GM23248 (cell line): ENCODE measurements at regions not wholly inside any gene's neighbourhood (a gene's known extent, or its start where the extent isn't known, plus 50 kb on each side); places are given as distances from the start of the nearest gene placed in this dataset.
A peak's percentile ranks its signal among the peaks of the same experiment; 100 is the strongest.

ENCODE experiments used
- DNase-seq: peaks from one replicate; pipeline ENCODE4 v3.0.0-alpha.2; 2015
- H2AFZ ChIP-seq: fragments of 200-600 bp; sonication (generic); 2 replicates; pipeline ENCODE4 v1.6.1; 2016; ENCODE audit warnings: antibody characterized with exemption
- H3F3A ChIP-seq: fragments of 200-600 bp; sonication (generic); 2 replicates; pipeline ENCODE4 v1.6.1; 2016; ENCODE audit warnings: mild to moderate bottlenecking, antibody characterized with exemption, mixed run types; ENCODE audit not compliant: insufficient read depth
- H3K27ac ChIP-seq: fragments of 200-600 bp; sonication (generic); 2 replicates; pipeline ENCODE4 v1.5.1; 2016; ENCODE audit warnings: mild to moderate bottlenecking
- H3K27me3 ChIP-seq: fragments of 200-600 bp; sonication (generic); replicated peaks from 2 replicates; pipeline ENCODE4 v1.6.1; 2016; ENCODE audit warnings: mild to moderate bottlenecking; ENCODE audit not compliant: insufficient read depth
- H3K36me3 ChIP-seq: fragments of 200-600 bp; sonication (generic); 2 replicates; pipeline ENCODE4 v1.6.1; 2016; ENCODE audit warnings: low read depth, mild to moderate bottlenecking
- H3K4me1 ChIP-seq: fragments of 200-600 bp; sonication (generic); 2 replicates; pipeline ENCODE4 v1.6.1; 2016; ENCODE audit warnings: mild to moderate bottlenecking; ENCODE audit not compliant: insufficient read depth
- H3K4me2 ChIP-seq: fragments of 200-600 bp; sonication (generic); one replicate; pipeline ENCODE4 v1.6.1; 2016; ENCODE audit warnings: mild to moderate bottlenecking; ENCODE audit not compliant: unreplicated experiment
- H3K4me3 ChIP-seq: fragments of 200-600 bp; sonication (generic); 2 replicates; pipeline ENCODE4 v1.5.1; 2016; ENCODE audit warnings: mild to moderate bottlenecking
- H3K79me2 ChIP-seq: fragments of 200-600 bp; sonication (generic); 2 replicates; pipeline ENCODE4 v1.6.1; 2016; ENCODE audit warnings: mild to moderate bottlenecking; ENCODE audit not compliant: insufficient read depth
- H3K9ac ChIP-seq: fragments of 200-600 bp; sonication (generic); 2 replicates; pipeline ENCODE4 v1.6.1; 2016; ENCODE audit warnings: mild to moderate bottlenecking
- H3K9me2 ChIP-seq: fragments of 200-600 bp; sonication (generic); 2 replicates; pipeline ENCODE4 v1.6.1; 2016; ENCODE audit warnings: mixed run types, mild to moderate bottlenecking, moderate library complexity; ENCODE audit not compliant: insufficient read depth
- H3K9me3 ChIP-seq: fragments of 200-600 bp; sonication (generic); one replicate; pipeline ENCODE4 v1.6.1; 2017; ENCODE audit warnings: low read depth
- H4K20me1 ChIP-seq: fragments of 200-600 bp; sonication (generic); 2 replicates; pipeline ENCODE4 v1.6.0; 2016; ENCODE audit not compliant: insufficient read depth
- EZH2 ChIP-seq: fragments of 200-600 bp; sonication (generic); IDR thresholded peaks from 2 replicates; pipeline ENCODE4 v1.6.1; 2018; ENCODE audit warnings: antibody characterized with exemption, mild to moderate bottlenecking; ENCODE audit not compliant: insufficient read depth, poor library complexity, severe bottlenecking
- EZH2phosphoT487 ChIP-seq: fragments of 200-600 bp; sonication (generic); IDR thresholded peaks from 2 replicates; pipeline ENCODE4 v1.6.1; 2018; ENCODE audit warnings: antibody characterized with exemption, moderate library complexity, mild to moderate bottlenecking, low read depth; ENCODE audit not compliant: insufficient read depth
- whole genome bisulfite sequencing, 2 experiments: methylation state at CpG; one replicate each; pipeline ENCODE4 v1.1.6; 2015 to 2017; ENCODE audit warnings: low lambda C conversion rate in 2 of 2, low coverage in 1 of 2; ENCODE audit errors: missing lambda C conversion rate in 2 of 2; 5-methylcytosine and 5-hydroxymethylcytosine counted together
- in situ Hi-C: fragments of 300-500 bp; cut with MboI; formaldehyde crosslinking; loops from 2 replicates; pipeline ENCODE4 v1.15.0; 2020

DNA sequence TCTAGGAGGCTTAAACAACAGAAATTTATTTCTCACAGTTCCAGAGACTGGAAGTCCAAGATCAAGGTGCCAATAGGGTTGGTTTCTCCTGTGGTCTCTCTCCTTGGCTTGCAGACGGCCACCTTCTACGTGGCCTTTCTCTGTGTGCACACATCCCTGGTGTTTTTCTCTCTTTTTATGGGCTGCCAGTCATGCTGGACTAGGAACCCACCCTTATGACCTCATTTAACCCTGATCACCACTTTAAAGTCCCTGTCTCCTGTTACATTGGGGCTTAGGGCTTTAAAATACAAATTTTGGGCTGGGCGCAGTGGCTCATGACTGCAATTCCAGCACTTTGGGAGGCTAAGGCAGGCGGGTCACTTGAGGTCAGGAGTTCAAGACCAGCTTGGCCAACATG lies 157.1 kb downstream of the TLE1 start:
- TF ChIP-seq EZH2 (no peak), EZH2phosphoT487 (no peak)
- no peaks in the 10 kb centered on the region for H3K9me2 ChIP-seq
- in situ Hi-C loops, result no loop called here
- H3K9me3 ChIP-seq, result no peaks in the 10 kb centered on the region
- no peak overlapping the region for H2AFZ ChIP-seq
- DNase-seq, result no peak
- peaks cover 8% of the 10 kb centered on the region; the same call in 1 of the 2 replicates for H3K4me1 ChIP-seq
- H3F3A ChIP-seq, result no peaks in the 10 kb centered on the region
- H3K4me2 ChIP-seq, result no peak overlapping the region
- no peak overlapping the region for H3K9ac ChIP-seq
- no peaks in the 10 kb centered on the region for H3K79me2 ChIP-seq
- H3K27me3 ChIP-seq, result no peaks in the 10 kb centered on the region
- H3K27ac ChIP-seq, result no peak overlapping the region
- no peaks in the 10 kb centered on the region for H3K36me3 ChIP-seq
- no peak overlapping the region for H3K4me3 ChIP-seq
- no peaks in the 10 kb centered on the region for H4K20me1 ChIP-seq
- 85 to 88% methylated on average over 4 of the region's 4 CpGs for WGBS, 2 experiments

DNA sequence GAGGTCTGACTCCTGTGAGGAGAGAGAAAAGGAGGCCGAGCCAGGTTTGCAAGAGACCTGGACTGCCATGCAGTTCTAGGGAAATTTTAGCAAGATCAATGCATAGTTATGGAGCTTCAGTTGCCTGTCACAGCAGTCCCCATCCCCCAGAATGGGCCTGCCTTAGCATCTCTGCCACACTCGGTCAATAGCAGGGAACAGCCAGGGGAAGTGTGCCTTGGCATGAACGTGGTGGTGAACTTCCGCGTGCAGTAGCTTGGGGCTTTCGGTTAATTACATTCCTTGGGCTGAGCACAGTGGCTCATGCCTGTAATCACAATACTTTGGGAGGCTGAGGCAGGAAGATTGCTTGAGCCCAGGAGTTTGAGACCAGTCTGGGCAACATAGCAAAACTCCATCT lies 157.8 kb downstream of the TLE1 start:
- Histone ChIP-seq H3K4me2 (no peak overlapping the region), H3K27ac (no peak overlapping the region), H3K79me2 (no peaks in the 10 kb centered on the region), H3K36me3 (no peaks in the 10 kb centered on the region), H3K4me1 (peaks cover 8% of the 10 kb centered on the region; the same call in 1 of the 2 replicates), H3F3A (no peaks in the 10 kb centered on the region), H2AFZ (no peak overlapping the region), H3K9me2 (no peaks in the 10 kb centered on the region), H3K9me3 (no peaks in the 10 kb centered on the region), H4K20me1 (no peaks in the 10 kb centered on the region), H3K9ac (no peak overlapping the region), H3K4me3 (no peak overlapping the region), H3K27me3 (no peaks in the 10 kb centered on the region)
- TF ChIP-seq EZH2 (no peak), EZH2phosphoT487 (no peak)
- DNase-seq, result no peak
- 89 to 91% methylated on average over 6 of the region's 6 CpGs for WGBS, 2 experiments
- in situ Hi-C loops, result no loop called here

DNA sequence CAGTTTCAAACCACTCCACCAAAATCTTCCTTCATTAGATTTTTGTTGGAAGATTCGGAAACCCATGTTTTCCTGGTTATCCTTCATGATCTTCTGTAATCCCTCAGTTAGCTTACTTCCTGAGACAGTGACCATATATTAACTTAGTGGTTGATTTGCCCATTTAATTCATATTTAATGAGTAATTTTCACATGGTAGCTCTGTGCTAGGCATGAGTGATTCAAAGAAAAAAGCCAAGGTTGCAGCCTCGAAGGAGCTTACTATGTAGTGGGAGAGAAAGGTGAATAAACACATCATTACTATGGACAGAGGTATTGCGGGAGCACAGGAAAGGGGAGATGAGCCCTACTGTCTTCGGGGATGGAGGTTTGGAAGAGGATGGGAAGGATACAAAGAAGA lies 158.5 kb downstream of the TLE1 start:
- H3K79me2 ChIP-seq, result no peaks in the 10 kb centered on the region
- H3K9ac ChIP-seq, result no peak overlapping the region
- H3K27ac ChIP-seq, result no peak overlapping the region
- H3F3A ChIP-seq, result no peaks in the 10 kb centered on the region
- TF ChIP-seq EZH2phosphoT487 (no peak), EZH2 (no peak)
- H2AFZ ChIP-seq, result no peak overlapping the region
- H3K9me3 ChIP-seq, result no peaks in the 10 kb centered on the region
- H3K4me1 ChIP-seq, result peaks cover 8% of the 10 kb centered on the region; the same call in 1 of the 2 replicates
- no peaks in the 10 kb centered on the region for H3K27me3 ChIP-seq
- no peaks in the 10 kb centered on the region for H3K9me2 ChIP-seq
- no peaks in the 10 kb centered on the region for H4K20me1 ChIP-seq
- WGBS, 2 experiments, result 87 to 90% methylated on average over 4 of the region's 4 CpGs
- no peak overlapping the region for H3K4me2 ChIP-seq
- no peak overlapping the region for H3K4me3 ChIP-seq
- H3K36me3 ChIP-seq, result no peaks in the 10 kb centered on the region
- in situ Hi-C loops, result no loop called here
- DNase-seq, result no peak

DNA sequence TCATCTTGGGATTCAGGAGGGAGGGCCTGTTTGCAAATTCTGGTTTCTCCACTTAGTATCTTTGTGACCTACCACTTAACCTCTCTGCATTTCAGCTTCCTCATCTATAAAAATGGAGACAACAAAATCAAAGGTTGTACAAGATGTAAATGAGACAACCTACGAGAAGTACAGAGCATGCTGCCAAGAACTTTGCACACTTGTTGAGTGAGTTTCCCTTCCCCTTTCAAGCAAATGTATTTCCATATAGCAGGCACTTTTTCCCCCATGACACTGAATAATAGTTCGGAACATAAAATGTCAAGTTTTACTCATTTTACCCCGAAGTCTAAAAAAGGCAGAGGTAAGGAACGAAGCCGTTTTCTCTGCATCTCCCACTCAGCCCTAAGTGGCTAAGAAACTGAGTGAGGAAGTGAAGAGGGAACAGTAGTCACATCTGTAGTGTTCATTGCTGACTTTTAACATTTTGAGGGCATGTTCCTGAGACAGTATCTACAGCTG lies 159.0 kb downstream of the TLE1 start:
- Histone ChIP-seq H3K27ac (no peak overlapping the region), H3K4me2 (no peak overlapping the region), H4K20me1 (no peaks in the 10 kb centered on the region), H3K36me3 (no peaks in the 10 kb centered on the region), H3K4me1 (peaks cover 8% of the 10 kb centered on the region; the same call in 1 of the 2 replicates), H3F3A (no peaks in the 10 kb centered on the region), H3K9ac (no peak overlapping the region), H3K79me2 (no peaks in the 10 kb centered on the region), H3K27me3 (no peaks in the 10 kb centered on the region), H3K9me2 (no peaks in the 10 kb centered on the region), H2AFZ (no peak overlapping the region), H3K9me3 (no peaks in the 10 kb centered on the region), H3K4me3 (no peak overlapping the region)
- in situ Hi-C loops, result no loop called here
- no peak for TF ChIP-seq EZH2
- TF ChIP-seq EZH2phosphoT487, result no peak
- DNase-seq, result no peak
- WGBS, 2 experiments, result 93 to 97% methylated on average over 5 of the region's 5 CpGs

DNA sequence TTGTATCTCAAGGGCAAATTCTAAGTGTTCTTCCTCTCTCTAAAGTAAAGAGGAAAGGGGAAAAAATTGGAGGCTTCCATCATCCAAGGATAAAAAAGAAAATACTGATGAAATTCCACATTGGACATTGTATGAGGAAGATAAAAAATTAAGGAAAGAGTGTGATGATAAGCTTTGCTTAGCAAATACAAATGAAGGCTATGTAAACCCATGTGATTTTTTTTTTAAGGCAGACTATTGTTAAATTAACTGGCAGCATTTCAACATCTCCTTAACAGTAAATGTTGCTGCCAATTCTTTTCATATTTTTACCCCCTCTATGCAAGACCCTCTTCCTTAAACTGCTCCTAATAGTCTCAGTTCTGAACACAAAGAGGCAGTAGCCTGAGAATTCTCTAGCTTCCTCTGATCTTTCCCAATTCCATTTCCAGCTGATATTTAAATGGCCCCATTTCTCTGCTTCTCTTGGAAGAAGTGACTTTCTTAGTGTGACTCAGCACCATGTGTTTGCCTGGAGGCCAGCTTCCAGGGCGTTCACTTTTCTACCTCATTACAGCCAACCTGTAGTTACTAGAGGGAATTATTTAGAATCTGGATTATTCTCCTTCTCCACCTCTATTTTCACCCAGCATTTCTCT lies 159.7 kb downstream of the TLE1 start:
- no peaks in the 10 kb centered on the region for H3K9me3 ChIP-seq

More for the DNA sequence above, 159.7 kb downstream of the TLE1 start:
- no peak overlapping the region for H3K4me2 ChIP-seq
- in situ Hi-C loops, result no loop called here
- no peaks in the 10 kb centered on the region for H4K20me1 ChIP-seq
- DNase-seq, result peak; percentile 85
- no peaks in the 10 kb centered on the region for H3K36me3 ChIP-seq
- peaks cover 8% of the 10 kb centered on the region; the same call in 1 of the 2 replicates for H3K4me1 ChIP-seq
- no peak overlapping the region for H3K27ac ChIP-seq
- no peaks in the 10 kb centered on the region for H3F3A ChIP-seq
- H2AFZ ChIP-seq, result no peak overlapping the region
- H3K4me3 ChIP-seq, result no peak overlapping the region
- TF ChIP-seq EZH2, result no peak
- TF ChIP-seq EZH2phosphoT487, result no peak
- no peaks in the 10 kb centered on the region for H3K27me3 ChIP-seq
- no peaks in the 10 kb centered on the region for H3K9me2 ChIP-seq
- WGBS, 2 experiments, result 8 to 13% methylated on average over 1 of the region's 1 CpG
- H3K9ac ChIP-seq, result no peak overlapping the region
- no peaks in the 10 kb centered on the region for H3K79me2 ChIP-seq
